H54 (cell line): ENCODE measurements at regions not wholly inside any gene's neighbourhood (a gene's known extent, or its start where the extent isn't known, plus 50 kb on each side); places are given as distances from the start of the nearest gene placed in this dataset.
"Not testable (repeated sequence)": the region's sequence is repeated elsewhere in the genome, so short reads cannot be mapped to it uniquely, and the experiment has no call there.

ENCODE experiments used
- DNase-seq: peaks from one replicate; pipeline ENCODE4 v3.0.0; 2011; ENCODE audit warnings: low spot score, mixed read lengths; ENCODE audit not compliant: insufficient read length
- FAIRE-seq: peaks from 3 replicates; lab custom pipeline; 2011; peaks lifted over from hg19 to GRCh38; lab: Jason Lieb, UNC
- POLR2A ChIP-seq: IDR thresholded peaks from 2 replicates; pipeline ENCODE4 v1.6.1; 2011; ENCODE audit warnings: low read depth, mild to moderate bottlenecking, low read length

DNA sequence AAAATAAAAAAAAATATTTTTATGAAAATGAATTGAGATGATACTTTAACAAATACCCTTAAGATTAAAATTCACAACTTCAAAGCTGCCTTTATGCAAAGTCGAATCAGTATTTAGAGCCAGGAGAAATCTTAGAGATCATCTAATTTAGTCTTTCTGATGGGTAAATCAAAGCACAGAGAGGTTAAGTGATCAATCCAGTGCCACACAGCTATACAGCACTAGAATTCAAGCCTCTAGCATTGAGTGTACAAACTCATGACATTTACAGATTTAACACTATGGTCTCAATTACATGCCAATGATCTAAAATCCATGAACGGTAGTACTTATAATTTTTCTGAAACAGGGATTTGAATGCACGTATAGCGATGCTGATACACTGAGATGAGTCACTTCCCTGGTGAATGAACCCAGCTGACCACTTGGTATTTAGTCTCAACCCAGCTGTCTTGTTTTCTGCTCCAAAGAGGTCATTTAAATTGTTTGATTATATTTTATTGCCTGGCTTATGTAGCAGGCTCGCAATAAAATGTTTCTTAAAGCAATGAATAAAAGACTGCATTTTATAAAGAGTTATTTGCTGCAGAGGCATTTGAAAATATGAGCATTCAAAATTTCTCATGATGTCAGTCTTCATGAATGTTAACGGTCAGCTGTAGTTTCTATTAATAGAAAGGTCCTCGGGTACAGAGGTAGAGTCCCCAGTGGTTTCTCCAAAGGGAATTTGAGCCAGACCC lies 152.4 kb upstream of the PRICKLE1 start:
- DNase-seq (peak; percentile 24), FAIRE-seq (peak; percentile 73)
- no peak for TF ChIP-seq POLR2A

GRCh38 chr12:42741091-42741490 lies 151.5 kb upstream of the PRICKLE1 start:
- FAIRE-seq = no peak
- no peak for DNase-seq
- no peak for TF ChIP-seq POLR2A

- no peak for FAIRE-seq
- TF ChIP-seq POLR2A = no peak
- DNase-seq = no peak
These were observed 147.9 kb upstream of the PRICKLE1 start for GRCh38 chr12:42737398-42737797.

GRCh38 chr12:42735861-42736361 lies 146.4 kb upstream of the PRICKLE1 start:
- FAIRE-seq (no peak), DNase-seq (no peak)
- no peak for TF ChIP-seq POLR2A

- FAIRE-seq (no peak), DNase-seq (no peak)
- TF ChIP-seq POLR2A = no peak
These were observed 144.4 kb upstream of the PRICKLE1 start for GRCh38 chr12:42733911-42734310.

- FAIRE-seq = no peak
- TF ChIP-seq POLR2A = no peak
- no peak for DNase-seq
These were observed 143.4 kb upstream of the PRICKLE1 start for GRCh38 chr12:42732908-42733411.

- no peak for DNase-seq
- no peak for TF ChIP-seq POLR2A
- no peak for FAIRE-seq
These were observed 140.7 kb upstream of the PRICKLE1 start for GRCh38 chr12:42730291-42730690.

GRCh38 chr12:42729535-42729900 lies 140.0 kb upstream of the PRICKLE1 start:
- DNase-seq = no peak
- no peak for TF ChIP-seq POLR2A
- no peak for FAIRE-seq

GRCh38 chr12:42728770-42729534 lies 139.4 kb upstream of the PRICKLE1 start:
- DNase-seq (no peak), FAIRE-seq (no peak)
- no peak for TF ChIP-seq POLR2A

GRCh38 chr12:42728287-42728686 lies 138.7 kb upstream of the PRICKLE1 start:
- no peak for FAIRE-seq
- TF ChIP-seq POLR2A = no peak
- DNase-seq = no peak

DNA sequence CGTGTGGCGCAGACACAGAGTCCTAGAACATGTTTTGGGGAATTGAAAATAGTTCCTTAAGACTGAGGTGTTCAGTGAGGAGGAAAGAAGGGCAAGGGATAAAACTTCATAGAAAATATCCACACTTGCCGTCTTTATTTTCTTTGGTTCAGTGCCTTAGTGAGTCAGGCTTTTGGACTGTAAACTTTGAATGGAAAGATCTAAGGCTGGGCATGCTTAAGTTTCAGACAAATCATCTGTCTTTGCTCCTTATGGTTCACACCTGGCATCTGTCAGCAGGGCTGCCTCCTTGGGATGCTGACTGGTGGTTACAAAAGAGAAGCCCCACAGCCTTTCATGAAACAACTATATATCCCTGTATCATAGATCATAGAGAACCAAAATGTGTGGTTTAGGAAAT lies 136.3 kb upstream of the PRICKLE1 start:
- FAIRE-seq (peak; percentile 57), DNase-seq (peak; percentile 11)
- no peak for TF ChIP-seq POLR2A

GRCh38 chr12:42716491-42716891 lies 126.9 kb upstream of the PRICKLE1 start:
- FAIRE-seq (no peak), DNase-seq (no peak)
- no peak for TF ChIP-seq POLR2A

GRCh38 chr12:42713566-42713965 lies 124.0 kb upstream of the PRICKLE1 start:
- not testable (repeated sequence) for FAIRE-seq, DNase-seq

GRCh38 chr12:42708374-42708773 lies 118.8 kb upstream of the PRICKLE1 start:
- DNase-seq, FAIRE-seq: not testable (repeated sequence)
